Tibial artery (tissue), 4 donors: ENCODE measurements at regions not wholly inside any gene's neighbourhood (a gene's known extent, or its start where the extent isn't known, plus 50 kb on each side); places are given as distances from the start of the nearest gene placed in this dataset.

Source experiments
- DNase-seq, 2 donors: peaks; one replicate each; pipeline ENCODE4 v3.0.0-alpha.2; 2019
- H3K27ac ChIP-seq, 2 donors: fragments of 200-600 bp; sonication (generic) in 1 of 2; 1 replicate in 1 of 2; 2 replicates in 1 of 2; pipeline ENCODE4 v1.5.1; 2018 to 2019; ENCODE audit warnings: mild to moderate bottlenecking in 1 of 2
- H3K27me3 ChIP-seq, 2 donors: fragments of 200-600 bp; sonication (generic) in 1 of 2; one replicate each; pipeline versions ENCODE4 v1.5.1 to v1.6.0; 2016 to 2019
- H3K36me3 ChIP-seq, 3 donors: fragments of 200-600 bp; sonication (generic) in 2 of 3; one replicate each; pipeline ENCODE4 v1.5.1; 2016 to 2019; ENCODE audit warnings: mild to moderate bottlenecking in 2 of 3
- H3K4me1 ChIP-seq, 4 donors: fragments of 200-600 bp; sonication (generic) in 2 of 4; 1 replicate in 3 of 4; 2 replicates in 1 of 4; pipeline ENCODE4 v1.5.1; 2016 to 2019
- H3K4me3 ChIP-seq, 2 donors: fragments of 200-600 bp; sonication (generic) in 1 of 2; 1 replicate in 1 of 2; 2 replicates in 1 of 2; pipeline ENCODE4 v1.5.1; 2018 to 2019; ENCODE audit warnings: mild to moderate bottlenecking in 2 of 2
- H3K9me3 ChIP-seq, 3 donors: fragments of 200-600 bp; sonication (generic) in 1 of 3; one replicate each; pipeline ENCODE4 v1.5.1; 2016 to 2019
- intact Hi-C: fragments of 100-400 bp; cut with DNase I; formaldehyde crosslinking; loops from one replicate; pipeline ENCODE4 v1.15.0; 2023; ENCODE audit warnings: low total_unique reads
- TF ChIP-seq, protein P1 (sequence below), 2 experiments: fragments of 200-600 bp in 1 of 2; fragments of 450-650 bp in 1 of 2; IDR thresholded peaks; one replicate each; pipeline ENCODE4 v1.5.1; 2017 to 2019; ENCODE audit warnings: antibody characterized with exemption in 2 of 2, mild to moderate bottlenecking in 1 of 2, moderate library complexity in 1 of 2

DNA sequence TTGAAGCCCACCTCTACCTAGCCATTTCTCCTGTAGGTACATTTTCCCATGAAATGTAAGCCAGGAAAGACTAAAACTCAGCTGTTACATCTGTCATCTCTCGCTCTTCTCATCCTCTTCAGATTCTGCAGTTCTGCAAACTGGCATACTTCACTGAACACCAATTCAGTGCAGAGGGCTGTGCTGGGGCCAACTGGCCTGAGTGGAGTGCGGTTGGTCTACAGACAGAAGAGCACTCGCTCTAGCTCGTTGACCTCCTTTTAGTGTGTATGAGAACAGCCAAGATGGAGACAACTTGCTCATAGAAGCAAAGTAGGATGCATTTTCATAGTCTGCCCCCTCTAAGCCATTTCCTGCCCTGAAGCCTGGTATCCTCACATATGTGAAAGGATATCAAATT is 862.6 kb downstream of the BCL11A start:
- no peak overlapping the region for H3K27ac ChIP-seq
- no peaks in the 10 kb centered on the region for H3K9me3 ChIP-seq
- H3K4me1 ChIP-seq = no peaks in the 10 kb centered on the region
- no peaks in the 10 kb centered on the region for H3K27me3 ChIP-seq
- no peaks in the 10 kb centered on the region for H3K36me3 ChIP-seq
- TF ChIP-seq, protein P1, sequence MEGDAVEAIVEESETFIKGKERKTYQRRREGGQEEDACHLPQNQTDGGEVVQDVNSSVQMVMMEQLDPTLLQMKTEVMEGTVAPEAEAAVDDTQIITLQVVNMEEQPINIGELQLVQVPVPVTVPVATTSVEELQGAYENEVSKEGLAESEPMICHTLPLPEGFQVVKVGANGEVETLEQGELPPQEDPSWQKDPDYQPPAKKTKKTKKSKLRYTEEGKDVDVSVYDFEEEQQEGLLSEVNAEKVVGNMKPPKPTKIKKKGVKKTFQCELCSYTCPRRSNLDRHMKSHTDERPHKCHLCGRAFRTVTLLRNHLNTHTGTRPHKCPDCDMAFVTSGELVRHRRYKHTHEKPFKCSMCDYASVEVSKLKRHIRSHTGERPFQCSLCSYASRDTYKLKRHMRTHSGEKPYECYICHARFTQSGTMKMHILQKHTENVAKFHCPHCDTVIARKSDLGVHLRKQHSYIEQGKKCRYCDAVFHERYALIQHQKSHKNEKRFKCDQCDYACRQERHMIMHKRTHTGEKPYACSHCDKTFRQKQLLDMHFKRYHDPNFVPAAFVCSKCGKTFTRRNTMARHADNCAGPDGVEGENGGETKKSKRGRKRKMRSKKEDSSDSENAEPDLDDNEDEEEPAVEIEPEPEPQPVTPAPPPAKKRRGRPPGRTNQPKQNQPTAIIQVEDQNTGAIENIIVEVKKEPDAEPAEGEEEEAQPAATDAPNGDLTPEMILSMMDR (IDR thresholded peaks at IDR 0.05) = no peak
- H3K4me3 ChIP-seq = no peak overlapping the region
- intact Hi-C loops = no loop called here
- no peak for DNase-seq

DNA sequence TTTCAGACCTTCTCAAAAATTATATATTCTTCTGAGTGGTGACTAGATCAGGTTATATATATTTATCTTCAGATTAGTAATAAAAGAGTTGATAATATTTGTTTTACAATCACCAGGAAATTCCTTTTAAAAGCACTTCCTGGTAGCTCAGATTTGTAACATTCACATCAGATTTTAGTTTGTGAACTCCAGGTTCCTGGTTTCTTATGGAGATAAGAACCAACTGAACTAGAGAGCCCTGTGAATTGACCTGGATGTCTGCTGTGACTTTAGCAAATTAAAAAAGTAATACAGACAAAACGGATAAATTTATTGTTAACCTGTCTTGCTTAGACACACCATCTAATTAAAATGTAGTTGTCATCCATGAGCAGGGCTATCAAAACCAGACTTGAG is 868.7 kb downstream of the BCL11A start:
- no peaks in the 10 kb centered on the region for H3K36me3 ChIP-seq
- no peak overlapping the region for H3K27ac ChIP-seq
- H3K4me3 ChIP-seq = no peak overlapping the region
- H3K4me1 ChIP-seq = no peaks in the 10 kb centered on the region
- intact Hi-C loops = no loop called here
- peaks cover 0 to 4% (median 0%) of the 10 kb centered on the region in 3 donors for H3K9me3 ChIP-seq
- no peaks in the 10 kb centered on the region for H3K27me3 ChIP-seq
- TF ChIP-seq, protein P1 (IDR thresholded peaks at IDR 0.05) = no peak
- no peak for DNase-seq

DNA sequence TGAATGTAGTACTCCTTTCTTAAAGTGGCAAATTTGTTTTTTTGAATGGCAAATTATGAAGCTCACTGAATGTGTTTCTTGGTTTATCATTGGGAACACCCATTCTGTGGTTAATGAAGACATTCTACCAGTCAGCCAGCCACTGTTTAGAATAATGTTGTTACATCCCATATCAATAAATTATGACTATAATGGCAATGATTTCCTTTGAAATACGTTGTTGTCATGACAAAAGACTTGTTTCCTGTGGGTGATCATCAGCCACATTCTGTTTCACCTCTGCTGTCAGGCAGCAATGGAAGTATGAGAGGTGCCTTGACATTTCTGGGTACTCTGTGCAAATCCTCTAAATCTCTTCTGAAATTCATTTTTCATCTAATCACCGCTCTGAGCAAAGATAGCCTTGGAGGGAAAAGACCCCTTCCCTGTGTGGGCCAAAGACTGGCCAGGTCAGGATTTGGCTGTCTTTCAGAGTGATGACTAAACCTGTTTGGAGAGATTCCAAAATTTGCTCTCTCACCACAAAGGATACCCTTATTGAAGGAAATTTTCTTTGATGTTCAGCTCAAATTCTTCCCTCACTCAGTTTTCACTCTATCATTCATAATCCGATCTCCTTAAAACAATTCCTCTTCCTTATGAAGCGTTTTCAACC is 869.2 kb downstream of the BCL11A start:
- no peaks in the 10 kb centered on the region for H3K36me3 ChIP-seq
- no peak for DNase-seq
- intact Hi-C loops = no loop called here
- H3K27me3 ChIP-seq = no peaks in the 10 kb centered on the region
- no peak overlapping the region for H3K4me3 ChIP-seq
- TF ChIP-seq, protein P1 (IDR thresholded peaks at IDR 0.05) = no peak
- no peaks in the 10 kb centered on the region for H3K4me1 ChIP-seq
- H3K27ac ChIP-seq = no peak overlapping the region
- peaks cover 0 to 4% (median 0%) of the 10 kb centered on the region in 3 donors for H3K9me3 ChIP-seq

DNA sequence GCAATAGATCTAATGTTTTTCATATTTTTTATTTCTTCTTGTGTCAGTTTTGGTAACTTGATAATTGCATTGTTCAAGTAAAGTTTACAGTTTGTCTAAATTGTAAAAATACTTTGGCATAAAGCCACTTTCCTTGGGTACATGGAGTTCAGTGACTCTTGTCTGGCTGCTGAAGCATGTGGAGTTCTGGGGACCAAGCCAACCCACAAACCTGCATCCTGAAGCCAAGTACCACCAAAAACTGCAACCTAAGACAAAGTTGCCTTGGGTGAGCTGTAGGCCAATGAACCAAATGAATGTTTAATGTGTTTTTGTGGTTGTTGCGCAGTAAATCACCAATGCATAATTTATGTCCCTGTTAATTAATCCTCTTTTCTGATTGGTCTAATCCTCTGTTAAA is 872.6 kb downstream of the BCL11A start:
- intact Hi-C loops = no loop called here
- peaks cover 0 to 4% (median 0%) of the 10 kb centered on the region in 3 donors for H3K9me3 ChIP-seq
- no peaks in the 10 kb centered on the region for H3K27me3 ChIP-seq
- no peak overlapping the region for H3K4me3 ChIP-seq
- no peak overlapping the region for H3K27ac ChIP-seq
- no peaks in the 10 kb centered on the region for H3K4me1 ChIP-seq
- no peaks in the 10 kb centered on the region for H3K36me3 ChIP-seq
- DNase-seq = no peak
- TF ChIP-seq, protein P1 (IDR thresholded peaks at IDR 0.05) = no peak

DNA sequence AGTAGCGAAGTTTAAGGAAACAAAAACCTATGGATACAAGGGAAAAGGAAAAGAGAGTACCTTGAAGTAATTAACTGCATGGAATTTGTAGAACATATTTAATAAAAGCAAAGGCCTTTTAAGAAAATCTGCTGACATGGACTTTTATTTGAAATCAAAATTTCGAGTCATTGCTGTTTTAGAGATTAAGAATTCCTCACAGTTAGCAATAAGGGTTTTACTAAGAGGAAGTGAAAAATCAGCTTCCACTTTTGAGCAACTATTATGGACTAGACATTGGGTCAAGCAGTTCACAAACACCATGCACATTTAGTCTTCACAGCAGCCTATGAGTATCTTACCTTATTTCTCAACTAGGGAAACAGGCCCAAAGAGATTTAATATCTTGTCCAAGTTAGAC is 876.3 kb downstream of the BCL11A start:
- Histone ChIP-seq H3K4me1 (no peaks in the 10 kb centered on the region), H3K27me3 (no peaks in the 10 kb centered on the region), H3K4me3 (no peak overlapping the region), H3K9me3 (peaks cover 0 to 4% (median 0%) of the 10 kb centered on the region in 3 donors), H3K36me3 (no peaks in the 10 kb centered on the region), H3K27ac (no peak overlapping the region)
- TF ChIP-seq, protein P1 (IDR thresholded peaks at IDR 0.05) = no peak
- intact Hi-C loops = no loop called here
- no peak for DNase-seq

DNA sequence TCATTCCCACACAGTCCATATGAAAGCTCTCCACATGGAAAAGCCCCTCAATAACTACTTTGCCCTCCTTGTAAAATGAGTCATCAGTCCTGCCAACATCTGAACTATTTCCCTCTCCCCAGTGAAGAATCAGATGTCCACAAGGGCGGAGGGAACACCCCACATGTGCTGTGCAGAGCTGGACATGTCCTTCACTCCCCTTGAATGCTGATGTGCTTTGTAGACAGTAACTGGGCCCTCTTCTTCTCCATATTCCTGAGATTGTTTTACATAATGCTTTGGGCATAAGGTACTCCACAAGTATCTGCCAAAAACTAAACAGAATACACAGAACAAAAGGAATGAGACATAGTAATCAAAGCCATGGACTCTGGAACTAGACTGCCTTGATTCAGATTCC is 879.4 kb downstream of the BCL11A start:
- DNase-seq = no peak
- intact Hi-C loops = no loop called here

More for the DNA sequence above, 879.4 kb downstream of the BCL11A start:
- TF ChIP-seq, protein P1 (IDR thresholded peaks at IDR 0.05) = no peak
- Histone ChIP-seq H3K4me3 (no peak overlapping the region), H3K36me3 (no peaks in the 10 kb centered on the region), H3K4me1 (no peaks in the 10 kb centered on the region), H3K27ac (no peak overlapping the region), H3K9me3 (no peaks in the 10 kb centered on the region), H3K27me3 (no peaks in the 10 kb centered on the region)
